Uterus (tissue), 2 donors: ENCODE measurements at regions not wholly inside any gene's neighbourhood (a gene's known extent, or its start where the extent isn't known, plus 50 kb on each side); places are given as distances from the start of the nearest gene placed in this dataset.

Experiments used
- POLR2A ChIP-seq, 2 donors: fragments of 450-650 bp; IDR thresholded peaks; one replicate each; pipeline ENCODE4 v1.6.1; 2016; ENCODE audit warnings: antibody characterized with exemption in 2 of 2, mild to moderate bottlenecking in 1 of 2, moderate library complexity in 1 of 2
- TF ChIP-seq, protein P1 (sequence below), 4 experiments: fragments of 200-600 bp in 2 of 4; fragments of 450-650 bp in 2 of 4; sonication (generic) in 2 of 4; IDR thresholded peaks; one replicate each; pipeline ENCODE4 v1.5.1; 2016 to 2019; ENCODE audit warnings: antibody characterized with exemption in 4 of 4, mild to moderate bottlenecking in 2 of 4, moderate library complexity in 1 of 4

DNA sequence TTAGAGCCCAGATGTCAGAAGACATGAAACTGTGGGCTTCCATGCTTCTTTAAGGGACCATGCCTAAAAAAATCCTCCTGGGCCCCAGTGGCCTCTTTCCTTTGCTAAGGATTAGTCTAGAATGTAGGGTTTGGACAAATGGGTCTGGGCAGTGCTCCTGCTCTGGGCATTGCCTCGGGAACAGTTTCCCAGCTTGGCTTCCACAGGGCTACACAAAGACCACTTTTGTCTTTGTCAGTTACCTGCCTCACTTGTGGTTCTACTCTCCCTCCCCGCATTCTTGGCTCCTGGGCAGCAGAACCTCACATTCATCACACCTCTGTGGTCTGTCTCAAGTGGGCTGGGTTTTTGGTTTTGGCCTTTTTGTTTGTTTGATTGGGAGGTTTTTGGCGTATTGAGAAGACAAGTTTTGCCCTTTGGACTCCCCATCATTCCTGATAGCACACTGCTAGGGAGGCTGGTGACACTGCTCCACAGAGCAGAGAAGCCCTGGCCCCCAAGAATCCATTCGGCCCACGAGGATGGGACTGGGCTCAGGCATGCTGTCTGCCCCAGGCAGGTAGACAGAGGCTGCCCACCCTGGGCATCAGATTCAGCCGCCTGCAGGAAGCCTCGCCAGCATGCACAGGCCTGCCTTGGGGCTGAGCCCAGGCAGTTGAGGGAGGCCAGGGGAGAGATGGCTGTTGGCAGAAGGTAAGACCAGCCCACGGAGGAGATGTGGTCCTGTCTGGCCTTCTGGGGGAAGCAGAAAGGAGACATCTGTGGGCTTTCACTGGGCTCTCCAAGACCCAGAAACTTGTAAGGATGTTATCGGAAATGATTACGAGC lies 343.7 kb downstream of the WDR11 start:
- TF ChIP-seq, protein P1, sequence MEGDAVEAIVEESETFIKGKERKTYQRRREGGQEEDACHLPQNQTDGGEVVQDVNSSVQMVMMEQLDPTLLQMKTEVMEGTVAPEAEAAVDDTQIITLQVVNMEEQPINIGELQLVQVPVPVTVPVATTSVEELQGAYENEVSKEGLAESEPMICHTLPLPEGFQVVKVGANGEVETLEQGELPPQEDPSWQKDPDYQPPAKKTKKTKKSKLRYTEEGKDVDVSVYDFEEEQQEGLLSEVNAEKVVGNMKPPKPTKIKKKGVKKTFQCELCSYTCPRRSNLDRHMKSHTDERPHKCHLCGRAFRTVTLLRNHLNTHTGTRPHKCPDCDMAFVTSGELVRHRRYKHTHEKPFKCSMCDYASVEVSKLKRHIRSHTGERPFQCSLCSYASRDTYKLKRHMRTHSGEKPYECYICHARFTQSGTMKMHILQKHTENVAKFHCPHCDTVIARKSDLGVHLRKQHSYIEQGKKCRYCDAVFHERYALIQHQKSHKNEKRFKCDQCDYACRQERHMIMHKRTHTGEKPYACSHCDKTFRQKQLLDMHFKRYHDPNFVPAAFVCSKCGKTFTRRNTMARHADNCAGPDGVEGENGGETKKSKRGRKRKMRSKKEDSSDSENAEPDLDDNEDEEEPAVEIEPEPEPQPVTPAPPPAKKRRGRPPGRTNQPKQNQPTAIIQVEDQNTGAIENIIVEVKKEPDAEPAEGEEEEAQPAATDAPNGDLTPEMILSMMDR (IDR thresholded peaks at IDR 0.05) = no peak
- no peak for TF ChIP-seq POLR2A (IDR thresholded peaks at IDR 0.05)
